Hematopoietic multipotent progenitor cell treated with erythropoietin and hydrocortisone succinate and interleukin-3 and kit ligand, for 17 days (in vitro differentiated cells): ENCODE measurements at regions not wholly inside any gene's neighbourhood (a gene's known extent, or its start where the extent isn't known, plus 50 kb on each side); places are given as distances from the start of the nearest gene placed in this dataset.

Experiments used
- DNase-seq: peaks from one replicate; pipeline ENCODE4 v3.0.0-alpha.2; 2015; ENCODE audit warnings: low spot score

DNA sequence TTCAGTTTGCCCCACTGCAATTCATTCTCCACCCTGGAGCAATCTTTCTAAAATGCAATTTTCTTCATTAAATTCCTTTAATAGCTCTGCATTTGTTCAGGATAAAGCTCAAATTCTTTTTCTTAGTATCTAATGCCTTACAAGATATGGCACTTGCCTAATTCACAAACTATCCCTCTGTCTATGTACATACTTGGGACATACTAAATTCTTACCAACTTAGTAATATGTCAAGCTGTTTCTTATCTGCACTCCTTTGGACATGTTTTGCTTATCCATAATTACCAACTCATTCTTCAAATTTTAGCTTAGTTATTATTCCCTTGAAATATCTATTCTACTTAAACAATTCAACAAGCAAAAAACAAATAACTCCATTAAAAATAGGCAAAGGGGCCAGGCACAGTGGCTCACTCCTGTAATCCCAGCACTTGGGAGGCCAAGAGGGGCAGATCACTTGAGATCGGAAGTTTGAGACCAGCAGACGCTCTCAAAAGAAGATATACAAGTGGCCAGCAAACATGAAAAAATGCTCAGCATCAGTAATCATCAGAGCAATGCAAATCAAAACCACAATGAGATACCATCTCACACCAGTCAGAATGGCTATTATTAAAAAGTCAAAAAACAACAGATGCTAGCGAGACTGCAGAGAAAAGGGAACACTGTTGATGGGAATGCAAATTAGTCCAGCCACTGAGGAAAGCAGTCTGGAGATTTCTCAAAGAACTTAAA lies 96.9 kb downstream of the FAM76B start:
- DNase-seq: no peak

GRCh38 chr11:95690100-95690499 lies 99.5 kb downstream of the FAM76B start:
- DNase-seq: no peak

GRCh38 chr11:95688501-95689222 lies 100.9 kb downstream of the FAM76B start:
- DNase-seq: no peak

DNA sequence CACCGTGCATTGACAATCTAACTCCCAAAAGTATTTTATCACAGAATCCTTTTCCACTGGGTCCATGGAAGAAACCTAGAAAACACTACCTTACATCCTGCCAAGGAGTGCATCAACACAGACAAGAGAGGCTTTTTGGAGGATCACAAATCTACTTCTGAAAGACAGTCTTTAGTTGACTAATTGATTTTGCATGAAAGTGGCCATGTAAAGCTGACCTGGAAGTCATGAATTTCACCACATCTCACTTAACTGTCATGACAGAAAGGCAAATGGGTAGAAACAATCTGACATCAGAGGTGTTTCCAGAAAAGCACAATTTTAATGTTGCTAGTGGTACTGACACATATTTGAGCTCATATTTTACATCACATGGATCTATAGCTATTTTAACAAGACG lies 101.6 kb downstream of the FAM76B start:
- no peak for DNase-seq

- DNase-seq: no peak
These were observed 103.3 kb downstream of the FAM76B start for GRCh38 chr11:95686265-95686664.

GRCh38 chr11:95684701-95685100 lies 104.9 kb downstream of the FAM76B start:
- no peak for DNase-seq

GRCh38 chr11:95684170-95684569 lies 105.4 kb downstream of the FAM76B start:
- no peak for DNase-seq

DNA sequence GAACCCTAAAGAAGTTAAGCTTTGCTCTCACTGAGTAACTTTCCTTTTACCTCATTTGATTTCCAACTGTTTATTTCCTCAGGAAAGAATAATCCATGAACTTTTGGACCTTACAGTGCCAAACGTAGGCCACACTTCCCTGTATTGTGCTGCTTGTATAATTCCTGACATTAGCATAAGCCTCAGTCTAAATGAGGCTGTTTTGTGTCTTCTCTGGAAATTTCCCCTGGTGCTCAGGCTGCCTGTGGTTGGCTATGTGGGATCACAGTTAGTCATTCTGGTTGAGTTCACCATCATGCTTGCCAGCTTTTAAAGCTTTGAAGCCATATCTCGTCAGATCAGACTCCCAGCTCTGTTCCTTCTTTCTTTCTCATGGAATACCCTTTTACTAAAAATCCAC lies 107.0 kb downstream of the FAM76B start:
- no peak for DNase-seq

- no peak for DNase-seq
These were observed 109.2 kb downstream of the FAM76B start for GRCh38 chr11:95680169-95680929.

DNA sequence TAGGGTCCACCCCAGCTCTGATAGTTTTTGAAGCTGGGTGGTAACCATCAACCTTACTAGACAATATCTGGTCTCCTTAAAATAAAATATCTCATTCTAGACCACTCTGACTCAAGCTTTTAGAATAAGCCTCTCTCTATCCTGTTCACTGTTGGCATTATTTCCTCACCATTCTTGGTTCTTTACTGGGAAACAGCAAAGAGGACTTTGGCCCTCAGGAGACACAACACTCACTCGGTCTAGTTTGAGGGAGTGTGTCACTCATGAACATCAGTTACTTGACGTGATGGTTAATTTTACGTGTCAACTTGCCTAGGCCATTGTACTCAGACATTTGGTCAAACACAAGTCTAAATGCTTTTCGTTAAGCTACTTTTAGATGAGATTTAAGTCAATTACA lies 110.6 kb downstream of the FAM76B start:
- DNase-seq: no peak

DNA sequence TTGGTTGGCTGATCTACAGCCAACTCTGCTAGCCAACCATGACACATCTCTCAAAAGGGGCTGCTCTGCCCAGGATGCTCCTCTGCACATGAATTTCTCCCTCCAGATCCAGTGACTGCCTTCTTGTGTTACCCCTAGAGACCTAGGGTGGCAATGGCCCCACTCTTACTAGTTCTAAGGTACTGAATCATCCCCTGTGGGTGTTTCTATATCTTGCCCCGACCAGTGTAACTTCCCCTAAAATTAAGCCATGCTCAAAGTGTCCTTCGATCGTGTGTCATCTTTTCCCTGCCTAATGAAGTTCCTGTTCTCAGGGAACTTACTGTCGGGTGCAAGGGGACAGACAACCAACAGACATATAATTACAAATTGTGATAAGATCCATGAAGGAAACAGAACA lies 113.3 kb downstream of the FAM76B start:
- no peak for DNase-seq

- DNase-seq: no peak
These were observed 114.0 kb downstream of the FAM76B start for GRCh38 chr11:95675585-95675984.

DNA sequence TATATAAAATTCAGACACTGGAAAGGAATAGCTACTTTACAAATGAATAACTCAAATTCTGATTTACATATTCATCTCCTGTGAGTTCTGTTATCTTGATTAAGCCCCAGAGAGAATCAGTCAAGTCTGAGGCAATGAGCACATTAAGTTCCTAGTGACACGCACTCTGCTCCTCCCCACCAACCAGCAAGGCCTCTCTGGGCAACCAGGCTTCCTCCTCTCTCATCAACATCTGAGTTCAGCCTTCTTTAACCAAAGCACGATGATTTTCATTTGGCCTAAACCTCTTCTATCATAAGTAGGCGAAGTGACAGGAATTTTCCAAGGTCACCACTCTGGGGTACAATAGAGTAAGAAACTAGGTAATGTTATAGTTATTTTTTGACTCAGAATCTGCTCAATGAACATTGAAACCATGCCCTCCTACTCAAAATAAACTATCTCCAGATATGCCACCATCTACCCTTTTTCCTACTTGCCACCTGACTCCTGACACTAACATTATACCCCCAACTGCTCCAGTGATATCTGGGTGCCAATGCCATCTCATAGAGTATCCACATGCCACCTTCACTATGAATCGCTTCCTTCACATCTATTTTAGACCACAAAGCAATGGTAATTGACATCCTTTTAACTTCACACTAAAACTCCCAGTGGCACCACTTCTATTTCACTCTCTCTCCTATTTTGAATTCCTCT lies 114.8 kb downstream of the FAM76B start:
- no peak for DNase-seq

DNA sequence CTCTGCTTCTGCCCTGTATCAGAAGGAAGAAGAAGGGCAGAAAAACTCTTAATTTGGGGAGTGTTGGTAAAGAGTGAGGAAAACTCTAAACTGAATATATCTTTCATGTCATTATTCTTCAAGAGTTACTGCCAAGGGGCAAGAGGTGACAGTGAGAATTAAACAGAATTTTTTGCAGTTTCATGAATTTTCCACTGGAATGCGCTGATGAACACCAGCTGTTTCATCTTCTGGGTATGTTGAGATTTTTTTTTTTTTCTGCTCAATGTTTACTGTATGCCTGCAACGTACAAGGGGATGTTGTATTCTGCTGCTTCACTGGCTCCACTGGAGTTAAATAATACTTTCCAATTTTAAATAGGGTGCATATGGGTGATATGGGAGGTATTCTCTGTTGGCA lies 117.8 kb downstream of the FAM76B start:
- DNase-seq: no peak

DNA sequence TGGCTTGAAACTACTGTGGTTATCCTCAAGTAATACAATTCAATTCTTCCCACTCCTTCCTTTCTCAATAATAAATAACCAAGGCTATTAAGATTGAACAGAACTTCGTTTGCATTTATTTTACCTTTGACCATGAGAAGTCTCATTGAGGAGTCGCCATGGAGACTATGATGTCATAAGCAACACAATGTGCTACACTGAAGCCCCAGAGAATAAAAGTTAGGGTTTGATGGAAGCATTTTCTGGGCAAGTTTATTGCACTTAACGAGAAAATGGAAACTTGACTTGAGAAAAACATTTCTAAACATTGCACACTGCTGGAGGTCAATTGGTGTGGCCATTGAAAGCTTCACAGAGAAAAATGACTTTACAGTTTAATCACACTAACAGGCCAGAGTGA lies 121.5 kb downstream of the FAM76B start:
- DNase-seq: no peak

DNA sequence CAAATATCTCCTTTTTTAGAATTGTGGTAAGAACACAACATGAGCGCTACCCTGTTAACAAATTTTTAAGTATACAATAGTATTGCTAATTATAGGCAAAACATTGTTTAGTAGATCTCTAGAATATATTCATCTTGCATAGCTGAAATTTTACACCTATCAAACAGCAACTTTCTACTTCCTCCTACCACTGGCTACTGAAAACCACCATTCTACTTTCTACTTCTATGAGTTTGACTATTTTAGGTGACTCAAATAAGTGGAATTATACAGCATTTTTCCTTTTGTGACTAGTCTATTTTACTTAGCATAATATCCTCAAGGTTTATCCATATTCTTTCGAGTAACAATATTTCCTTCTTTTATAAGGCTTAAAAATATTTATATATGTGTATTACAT lies 128.4 kb downstream of the FAM76B start:
- DNase-seq: no peak

DNA sequence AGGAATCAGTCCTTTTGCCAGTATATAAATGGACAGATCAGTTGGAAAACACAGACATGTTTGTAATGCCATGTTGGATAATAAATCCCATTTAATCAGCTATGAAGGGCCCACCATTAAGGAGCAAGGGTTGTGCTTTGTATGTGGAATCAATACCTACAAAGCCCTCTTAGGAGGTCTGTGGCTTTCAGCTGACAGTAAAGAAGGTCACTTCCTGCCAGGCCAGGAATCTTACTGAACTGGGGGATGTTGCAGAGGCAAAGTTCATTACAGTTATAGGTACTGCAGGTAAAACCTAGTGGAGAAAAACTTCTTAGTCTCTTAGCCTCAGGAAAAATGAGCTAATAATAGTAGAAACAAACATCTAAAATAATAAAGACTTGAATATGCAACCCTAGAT lies 129.5 kb downstream of the FAM76B start:
- no peak for DNase-seq

DNA sequence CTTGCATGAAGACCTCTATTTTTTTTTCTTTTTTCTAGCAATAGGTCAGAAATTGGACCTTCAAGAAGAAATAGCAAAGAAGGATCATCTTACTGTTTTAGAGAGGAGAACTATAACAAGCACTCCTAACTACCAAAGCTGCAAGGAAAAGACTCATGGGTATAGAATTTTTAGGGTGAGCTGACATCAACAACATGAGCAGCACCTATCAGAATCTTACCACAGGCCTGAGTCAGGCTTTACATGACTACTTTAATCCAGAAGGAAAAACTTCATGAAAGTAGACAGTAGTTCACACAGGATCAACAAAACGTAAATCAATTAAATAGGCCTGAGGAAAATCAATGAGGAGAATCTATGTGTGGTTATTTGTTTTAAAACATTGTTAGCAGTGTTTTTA lies 130.5 kb downstream of the FAM76B start:
- DNase-seq: no peak

GRCh38 chr11:95655536-95655935 lies 134.0 kb downstream of the FAM76B start:
- no peak for DNase-seq

DNA sequence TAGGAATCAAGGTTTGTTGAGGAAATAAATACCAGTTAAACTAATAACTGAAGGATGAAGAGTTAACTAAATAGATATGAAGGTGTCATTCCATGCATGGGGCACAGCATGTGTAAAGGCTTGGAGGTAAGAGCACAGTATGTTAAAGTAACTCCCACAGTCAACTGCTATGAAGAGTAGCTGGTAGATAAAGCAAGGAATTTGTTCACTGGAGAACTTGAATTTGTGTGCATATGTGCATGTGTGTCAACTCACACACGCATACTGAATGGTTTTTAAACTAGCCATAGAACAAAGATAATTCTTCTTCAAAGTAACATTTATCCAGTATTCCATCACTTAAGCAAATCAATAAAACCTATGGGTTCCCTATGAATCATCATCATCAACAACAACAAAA lies 135.9 kb downstream of the FAM76B start:
- DNase-seq: no peak

- DNase-seq: no peak
These were observed 136.5 kb downstream of the FAM76B start for GRCh38 chr11:95653099-95653498.

DNA sequence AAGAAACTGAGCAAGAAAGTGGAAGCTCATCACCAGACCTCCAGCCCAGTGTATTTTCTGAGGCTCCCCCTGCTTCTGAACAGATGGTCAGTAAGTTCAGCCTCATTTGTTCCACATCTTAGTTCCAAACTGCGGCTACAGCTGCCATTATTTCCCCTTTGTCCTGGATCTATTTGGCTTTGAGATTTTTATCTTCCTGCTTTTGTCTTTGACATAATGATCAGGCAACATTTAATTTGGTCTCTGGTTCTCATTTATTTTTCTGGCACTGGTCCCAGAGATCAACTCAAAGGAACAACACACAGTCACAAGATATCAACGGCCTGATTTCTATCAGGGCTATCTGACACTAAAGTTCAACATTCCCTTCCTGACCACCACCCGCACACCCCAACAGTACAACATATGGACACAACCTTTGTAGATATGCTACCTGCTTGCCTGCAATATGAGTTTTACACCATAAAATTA lies 137.5 kb downstream of the FAM76B start:
- DNase-seq: no peak
